Globus pallidus (tissue), 1 donor: ENCODE measurements at regions not wholly inside any gene's neighbourhood (a gene's known extent, or its start where the extent isn't known, plus 50 kb on each side); places are given as distances from the start of the nearest gene placed in this dataset.
A peak's percentile ranks its signal among the peaks of the same experiment; 100 is the strongest.

ENCODE experiments used
- DNase-seq: peaks from one replicate; pipeline ENCODE4 v3.0.0-alpha.2; 2015; ENCODE audit warnings: low spot score

GRCh38 chr22:48785792-48786678 lies 1041.6 kb downstream of the BRD1 start:
- no peak for DNase-seq

- DNase-seq, result no peak
Measured at GRCh38 chr22:48784701-48785503, 1042.8 kb downstream of the BRD1 start.

DNA sequence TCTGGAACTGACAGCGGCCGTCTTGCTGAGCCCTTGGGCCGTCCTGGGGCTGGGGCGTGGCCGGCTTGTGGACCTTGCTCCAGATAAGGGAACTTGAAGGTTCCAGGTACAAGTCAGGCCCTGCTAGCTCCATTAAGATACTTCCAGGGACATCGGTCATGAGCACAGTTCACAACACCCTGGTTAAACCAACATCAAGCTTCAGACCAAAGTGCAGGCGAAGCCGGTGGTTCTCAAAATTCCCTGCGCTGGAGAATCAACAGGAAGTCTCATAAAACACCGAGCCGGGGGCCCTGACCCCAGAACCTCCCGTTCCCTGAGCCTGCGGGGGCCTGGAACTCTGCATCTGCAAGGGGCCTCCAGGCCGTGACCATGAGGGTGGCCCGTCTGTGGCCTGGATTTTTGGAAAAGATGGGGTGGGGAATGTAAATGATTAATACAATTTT lies 1043.8 kb downstream of the BRD1 start:
- DNase-seq, result no peak

DNA sequence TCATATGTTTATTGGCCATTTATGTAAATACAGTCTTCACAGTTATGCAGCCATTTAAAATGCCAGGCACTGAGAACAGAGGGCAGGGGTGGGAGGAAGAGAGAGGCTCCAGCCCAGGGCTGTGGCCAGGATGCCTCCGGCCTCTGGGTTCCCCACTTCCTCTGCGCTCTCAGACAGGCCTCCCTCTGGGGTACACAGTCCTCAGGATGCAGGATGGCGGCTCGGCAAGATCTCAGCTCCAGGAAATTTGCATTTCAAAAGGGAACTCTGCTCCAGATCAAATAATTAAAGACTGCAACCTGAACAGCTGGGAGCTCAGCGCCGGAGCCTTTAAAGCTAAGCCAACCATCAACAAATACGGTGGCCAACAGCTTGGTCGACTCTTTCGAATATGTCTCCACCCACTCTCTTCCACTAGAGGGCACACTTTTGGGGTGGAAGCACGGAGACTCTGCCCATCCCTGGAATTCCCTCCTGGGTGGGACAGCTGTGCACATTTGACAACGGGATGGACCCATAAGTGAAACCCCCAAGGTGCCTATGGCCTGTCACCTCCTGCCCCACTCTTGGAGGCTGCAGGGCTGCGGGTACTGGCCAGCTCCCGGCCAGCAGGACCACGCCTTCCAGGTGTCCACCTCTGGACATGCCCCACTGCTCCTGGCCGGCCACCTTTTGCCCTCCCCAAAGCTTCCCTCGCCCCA lies 1044.7 kb downstream of the BRD1 start:
- peak; percentile 35 for DNase-seq

DNA sequence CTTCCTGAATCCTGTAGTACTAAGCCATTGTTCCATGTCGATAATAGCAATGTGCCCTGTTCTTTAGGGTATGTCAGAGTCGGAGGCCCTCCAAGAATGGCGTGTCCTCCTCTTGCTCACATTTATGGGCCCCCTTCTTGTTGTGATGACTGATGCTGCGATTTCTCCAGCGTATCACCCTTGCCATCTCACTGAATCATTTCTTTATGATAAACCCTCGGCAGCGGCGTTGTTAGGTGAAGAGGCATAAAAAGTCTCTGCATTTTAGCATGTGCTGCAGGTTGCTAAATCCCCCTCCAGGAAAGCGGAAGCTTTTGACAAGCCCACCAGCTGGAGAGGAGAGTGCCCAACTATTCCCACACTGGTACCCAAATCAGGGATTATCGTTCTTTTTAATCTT lies 1045.3 kb downstream of the BRD1 start:
- no peak for DNase-seq

- DNase-seq, result no peak
Measured at GRCh38 chr22:48781868-48782267, 1045.8 kb downstream of the BRD1 start.

DNA sequence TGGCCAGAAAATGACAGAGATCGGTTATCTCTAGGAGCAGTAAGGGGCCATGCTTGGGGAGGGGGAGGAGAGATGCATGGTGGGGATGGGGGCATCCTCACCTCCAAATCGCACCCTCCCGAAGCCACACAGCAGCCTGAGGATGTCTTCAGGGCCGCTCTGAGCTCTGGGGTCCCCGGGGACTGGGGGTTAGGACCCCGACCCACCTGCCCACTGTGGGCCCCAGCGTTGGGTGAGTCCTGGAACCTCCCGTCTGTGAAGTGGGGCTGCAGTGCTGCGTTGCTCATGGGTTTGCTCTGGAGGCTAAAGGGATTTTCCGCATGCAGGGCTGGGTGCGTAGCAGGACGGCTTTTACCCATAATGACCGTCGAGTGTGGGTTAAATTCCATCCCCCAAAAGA lies 1046.3 kb downstream of the BRD1 start:
- DNase-seq, result no peak

DNA sequence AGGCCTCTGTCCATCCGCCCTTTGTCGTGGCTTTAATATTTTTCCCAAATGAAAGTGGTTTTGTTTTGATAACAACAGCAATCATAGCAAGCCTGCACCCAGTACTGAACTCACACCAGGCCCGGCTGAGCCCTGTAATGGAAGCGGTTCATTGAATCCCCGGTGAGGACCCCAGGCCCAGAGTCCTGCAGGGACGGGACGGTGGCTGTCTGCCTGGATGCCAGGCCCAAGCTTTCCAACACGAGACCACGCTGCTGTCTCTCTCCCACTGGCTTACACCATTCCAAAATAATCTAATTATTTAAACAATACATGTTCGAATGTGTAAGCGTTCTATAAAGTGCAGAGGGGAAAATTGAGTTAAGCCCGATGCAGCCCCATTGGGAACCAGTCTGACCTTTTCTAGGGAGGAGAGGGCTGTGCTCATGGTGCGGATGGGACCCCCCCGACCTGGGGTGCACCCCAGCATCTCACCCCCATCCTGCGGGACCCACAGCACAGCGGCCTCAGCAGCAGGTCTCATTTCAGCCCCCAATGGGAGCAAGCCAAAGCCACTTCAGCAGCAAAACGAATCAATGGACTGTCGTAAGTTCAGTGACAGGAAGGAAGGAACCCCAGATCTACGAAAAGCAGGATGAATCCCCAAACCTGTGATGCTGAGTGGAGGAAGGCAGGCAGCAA lies 1046.9 kb downstream of the BRD1 start:
- no peak for DNase-seq

GRCh38 chr22:48779661-48780596 lies 1047.7 kb downstream of the BRD1 start:
- no peak for DNase-seq

- DNase-seq, result no peak
Measured at GRCh38 chr22:48779211-48779643, 1048.4 kb downstream of the BRD1 start.

GRCh38 chr22:48778308-48779195 lies 1049.1 kb downstream of the BRD1 start:
- DNase-seq, result no peak

DNA sequence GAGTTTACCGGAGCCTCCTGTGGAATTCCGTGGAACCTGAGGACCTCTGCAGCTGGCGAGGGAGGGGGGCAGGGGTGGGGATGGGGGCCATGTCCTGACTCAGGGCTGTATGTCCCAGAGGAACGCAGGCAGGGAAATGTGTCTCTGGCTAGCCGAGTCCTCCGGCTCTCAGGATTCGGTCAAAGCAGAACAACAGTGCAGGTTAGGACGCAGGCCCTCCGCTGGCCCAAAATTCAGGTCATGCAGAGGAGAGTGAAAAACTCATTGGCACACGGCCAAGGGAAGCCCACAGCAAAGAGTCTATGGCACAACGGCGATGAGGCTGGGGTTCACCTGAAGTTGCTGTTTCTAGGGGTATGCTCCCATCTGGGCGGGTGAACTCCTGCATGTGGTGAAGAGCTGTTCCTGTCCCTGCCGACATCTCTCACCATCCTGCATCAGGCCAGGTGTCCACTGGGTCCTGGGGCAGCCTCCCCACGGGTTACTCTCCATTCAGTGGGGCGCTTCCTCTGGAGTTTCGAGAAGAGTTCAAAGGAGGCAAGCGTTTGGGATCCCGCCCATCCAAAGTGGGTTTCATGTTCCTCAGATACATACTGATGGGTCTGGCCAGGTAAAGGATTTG lies 1055.3 kb downstream of the BRD1 start:
- DNase-seq, result no peak

DNA sequence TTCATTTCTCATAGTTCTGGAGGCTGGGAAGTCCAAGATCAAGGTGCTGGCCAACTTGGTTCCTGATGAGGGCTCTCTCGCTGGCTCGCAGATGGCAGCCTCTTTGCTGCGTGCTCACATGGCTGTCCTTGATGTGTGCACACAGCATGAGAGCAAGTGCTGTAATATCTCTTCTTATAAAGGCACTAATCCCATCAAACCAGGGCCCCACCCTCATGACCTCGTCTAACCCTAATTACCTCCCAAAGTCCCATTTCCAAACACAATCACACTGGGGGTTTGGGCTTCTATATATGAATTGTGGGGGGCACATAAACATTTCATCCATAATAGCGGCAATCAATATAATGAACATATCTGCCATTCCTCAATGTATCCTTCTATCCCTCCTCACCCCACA lies 1062.1 kb downstream of the BRD1 start:
- no peak for DNase-seq

DNA sequence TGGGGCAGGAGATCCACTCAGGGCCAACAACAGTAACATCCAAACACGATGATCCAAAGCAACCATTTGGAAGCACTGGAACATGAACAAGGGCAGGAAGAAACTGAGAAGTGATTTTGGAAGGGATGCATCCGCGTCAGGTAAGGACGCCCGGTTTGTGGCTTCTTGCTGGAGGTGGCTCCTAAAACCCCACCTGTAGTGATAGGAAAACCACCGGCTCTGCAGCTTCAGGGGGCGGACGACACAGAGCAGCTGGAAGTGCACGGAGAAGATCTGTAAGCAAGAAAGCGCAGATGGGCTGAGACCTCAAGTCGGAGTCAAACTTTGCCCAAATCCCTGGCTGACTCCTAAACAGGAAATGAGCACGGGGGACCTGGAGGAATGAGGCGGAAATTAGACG lies 1066.1 kb downstream of the BRD1 start:
- DNase-seq, result no peak

DNA sequence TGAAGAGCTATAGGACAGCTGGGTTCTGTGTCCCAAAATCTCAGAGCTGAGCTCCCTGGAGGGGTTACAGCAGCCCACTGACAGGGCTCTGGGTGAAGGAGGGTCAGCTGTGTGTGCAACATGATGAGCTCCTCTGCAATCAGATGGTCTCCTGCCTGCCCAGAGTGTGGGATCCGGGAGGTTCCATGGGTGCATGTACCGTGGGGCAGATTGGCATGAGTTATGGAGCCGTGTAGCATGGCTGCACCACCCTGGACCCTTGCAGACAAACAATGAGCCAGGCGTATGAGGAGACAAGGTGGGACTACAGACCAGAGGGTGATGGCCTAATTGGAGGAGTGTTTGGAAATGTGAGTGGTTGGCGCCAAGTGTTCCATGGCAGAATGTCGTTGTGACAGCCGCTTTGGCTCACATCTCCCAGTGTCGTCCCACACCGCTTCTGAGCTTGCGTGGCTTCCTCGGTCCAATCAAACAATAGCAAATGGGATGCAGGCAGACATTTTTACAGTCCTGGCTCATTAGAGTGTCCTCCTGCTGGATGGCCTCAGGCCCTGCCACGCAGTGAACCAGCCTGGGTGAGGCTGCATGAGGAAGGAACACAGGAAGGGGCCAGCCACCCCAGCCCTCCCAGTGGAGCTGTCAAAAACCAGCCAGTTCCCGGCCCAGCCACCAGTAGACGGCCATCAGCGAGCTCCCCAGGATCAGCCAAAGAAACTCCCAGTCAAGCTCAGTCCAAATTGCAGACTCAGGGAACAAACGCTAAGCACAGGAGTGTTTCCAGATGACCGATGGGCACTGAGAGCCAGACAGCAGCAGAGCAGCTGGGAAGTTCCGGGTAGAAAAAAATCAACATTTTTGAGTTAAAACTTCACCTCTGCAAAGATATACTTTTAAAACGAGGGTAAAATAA lies 1066.9 kb downstream of the BRD1 start:
- no peak for DNase-seq

DNA sequence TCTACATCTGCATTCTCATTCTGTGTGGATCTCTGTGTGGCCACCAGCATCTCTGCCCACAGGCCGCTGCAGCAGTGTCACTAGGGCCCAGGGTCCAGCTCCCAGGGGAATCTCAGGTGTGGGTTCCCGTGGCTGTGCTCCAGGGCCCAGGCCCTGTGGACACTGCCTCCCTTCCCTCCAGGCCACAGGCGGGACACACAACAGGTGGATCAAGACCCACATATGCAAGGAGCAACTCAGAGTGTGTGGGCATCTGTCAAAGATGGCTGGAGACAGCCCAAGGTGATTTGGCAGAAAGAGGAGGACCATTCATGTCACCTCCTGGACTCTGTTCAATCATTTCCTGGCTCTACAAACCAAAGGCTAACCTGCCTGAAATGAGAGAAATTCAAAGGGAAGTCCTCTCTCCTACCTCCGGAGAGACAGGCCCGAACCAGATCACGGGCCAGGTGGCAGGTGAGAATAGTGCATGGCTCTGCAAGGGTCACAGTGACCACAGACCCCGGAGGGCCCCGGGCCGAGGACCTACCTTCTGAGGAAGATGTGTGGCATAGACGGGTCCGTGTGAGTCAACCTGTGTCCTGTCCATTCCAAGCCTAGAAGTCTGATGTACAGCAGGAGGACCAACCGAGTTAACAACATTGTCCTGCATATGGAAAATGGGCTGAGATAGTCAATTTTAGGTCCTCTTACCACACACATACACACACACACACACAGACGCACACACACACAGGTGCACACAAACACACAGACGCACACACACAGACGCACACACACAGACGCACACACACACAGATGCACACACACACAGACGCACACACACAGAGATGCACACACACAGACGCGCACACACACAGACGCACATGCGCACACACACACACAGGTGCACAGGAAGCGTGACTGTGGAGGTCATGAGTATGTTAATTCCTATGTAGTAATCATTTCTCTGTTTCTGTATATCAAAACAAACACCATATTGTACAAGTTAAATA lies 1068.5 kb downstream of the BRD1 start:
- no peak for DNase-seq
